ENCODE measurements at regions not wholly inside any gene's neighbourhood (a gene's known extent, or its start where the extent isn't known, plus 50 kb on each side); places are given as distances from the start of the nearest gene placed in this dataset.

DNA sequence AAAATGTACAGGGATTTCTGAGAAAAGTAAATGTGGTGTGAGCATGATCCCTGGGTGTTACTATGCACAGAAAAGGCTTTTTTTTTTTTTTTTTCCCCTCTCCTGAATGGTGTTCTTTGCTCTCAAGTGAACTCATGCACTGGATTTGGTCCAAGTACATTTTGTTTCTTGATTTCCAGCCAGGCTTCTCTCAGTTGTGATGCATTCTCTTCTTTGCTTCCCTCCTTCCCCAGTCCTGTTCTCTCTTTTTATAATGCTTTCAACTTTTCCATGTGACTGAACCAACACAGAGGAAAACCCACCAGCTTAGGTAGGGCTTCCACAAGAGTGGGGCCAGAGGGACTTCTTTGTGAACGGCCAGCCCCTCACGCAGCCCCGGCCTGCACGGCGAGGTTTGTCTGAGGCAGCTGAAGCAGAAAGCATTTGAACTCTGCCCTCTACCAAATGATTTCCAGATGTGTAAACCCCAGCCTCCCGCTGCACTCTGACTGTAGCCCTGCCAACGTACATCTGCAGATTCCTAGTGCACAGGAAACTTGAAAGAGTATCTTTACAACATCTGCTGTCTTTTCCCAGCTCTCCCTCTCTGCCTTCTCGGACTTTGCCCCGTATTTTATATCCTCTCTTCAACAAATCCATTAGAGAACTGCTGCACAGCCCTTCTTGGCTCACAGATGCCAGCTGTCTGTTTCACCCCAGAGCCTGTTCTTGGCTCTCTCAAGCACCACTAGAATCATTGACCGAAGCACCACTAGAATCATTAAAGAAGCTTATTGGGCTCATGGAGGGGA is 71.8 kb upstream of the CD180 start:
- Mint-ChIP-seq H3K9me3 (no peaks in the 10 kb centered on the region), H3K36me3 (ENCODE audit: low read depth) (no peaks in the 10 kb centered on the region), H3K27ac (no peak overlapping the region), H3K4me3 (no peak overlapping the region), H3K4me1 (no peaks in the 10 kb centered on the region), H3K27me3 (peaks cover 4% of the 10 kb centered on the region)
- CTCF ChIA-PET: no interaction called here
- ATAC-seq (ENCODE audit: low read depth) (no peak), DNase-seq (no peak)
- TF ChIP-seq, protein P1, sequence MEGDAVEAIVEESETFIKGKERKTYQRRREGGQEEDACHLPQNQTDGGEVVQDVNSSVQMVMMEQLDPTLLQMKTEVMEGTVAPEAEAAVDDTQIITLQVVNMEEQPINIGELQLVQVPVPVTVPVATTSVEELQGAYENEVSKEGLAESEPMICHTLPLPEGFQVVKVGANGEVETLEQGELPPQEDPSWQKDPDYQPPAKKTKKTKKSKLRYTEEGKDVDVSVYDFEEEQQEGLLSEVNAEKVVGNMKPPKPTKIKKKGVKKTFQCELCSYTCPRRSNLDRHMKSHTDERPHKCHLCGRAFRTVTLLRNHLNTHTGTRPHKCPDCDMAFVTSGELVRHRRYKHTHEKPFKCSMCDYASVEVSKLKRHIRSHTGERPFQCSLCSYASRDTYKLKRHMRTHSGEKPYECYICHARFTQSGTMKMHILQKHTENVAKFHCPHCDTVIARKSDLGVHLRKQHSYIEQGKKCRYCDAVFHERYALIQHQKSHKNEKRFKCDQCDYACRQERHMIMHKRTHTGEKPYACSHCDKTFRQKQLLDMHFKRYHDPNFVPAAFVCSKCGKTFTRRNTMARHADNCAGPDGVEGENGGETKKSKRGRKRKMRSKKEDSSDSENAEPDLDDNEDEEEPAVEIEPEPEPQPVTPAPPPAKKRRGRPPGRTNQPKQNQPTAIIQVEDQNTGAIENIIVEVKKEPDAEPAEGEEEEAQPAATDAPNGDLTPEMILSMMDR (IDR thresholded peaks at IDR 0.05): no peak
- POLR2A ChIA-PET: no interaction called here
- intact Hi-C loops (cut with micrococcal nuclease): no loop called here

GRCh38 chr5:67267512-67268216 is 71.1 kb upstream of the CD180 start:
- POLR2A ChIA-PET: no interaction called here
- H3K27ac Mint-ChIP-seq: no peak overlapping the region
- peaks cover 4% of the 10 kb centered on the region for H3K27me3 Mint-ChIP-seq
- DNase-seq (no peak), ATAC-seq (ENCODE audit: low read depth) (no peak)
- intact Hi-C loops (cut with micrococcal nuclease): no loop called here
- no peaks in the 10 kb centered on the region for H3K9me3 Mint-ChIP-seq
- H3K4me1 Mint-ChIP-seq: no peaks in the 10 kb centered on the region
- H3K36me3 Mint-ChIP-seq (ENCODE audit: low read depth): no peaks in the 10 kb centered on the region
- TF ChIP-seq, protein P1 (IDR thresholded peaks at IDR 0.05): no peak
- H3K4me3 Mint-ChIP-seq: no peak overlapping the region
- CTCF ChIA-PET: no interaction called here

DNA sequence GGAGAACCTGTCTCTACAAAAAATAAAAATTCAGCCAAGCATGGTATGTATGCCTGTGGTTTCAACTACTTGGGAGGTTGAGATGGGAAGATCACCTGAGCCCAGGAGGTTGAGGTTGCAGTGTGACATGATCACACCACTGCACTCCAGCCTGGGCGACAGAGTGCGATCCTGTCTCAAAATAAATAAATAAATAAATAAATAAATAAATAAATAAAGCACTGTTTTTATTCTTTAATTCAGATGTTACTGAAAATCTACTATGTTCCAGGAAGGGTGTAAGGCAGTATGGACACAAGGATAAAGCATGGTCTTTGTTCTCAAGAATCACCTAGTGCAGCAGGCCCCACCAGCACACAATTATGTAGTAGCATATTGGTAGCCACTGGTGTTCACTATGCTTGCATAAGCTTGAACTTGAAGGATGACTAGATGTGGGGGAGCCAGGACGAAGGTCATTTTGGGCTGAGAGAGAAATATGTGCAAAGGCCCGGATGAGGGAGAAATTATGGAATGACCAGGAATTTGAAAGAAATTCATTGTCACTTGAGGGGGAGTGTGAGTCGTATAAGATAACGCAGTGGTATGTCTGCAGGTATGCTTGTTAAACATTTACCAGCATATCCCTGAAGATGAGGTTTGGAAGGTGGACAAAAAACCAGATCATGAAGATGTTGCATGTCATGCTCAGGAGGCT is 70.2 kb upstream of the CD180 start:
- Mint-ChIP-seq H3K4me3 (no peak overlapping the region), H3K36me3 (ENCODE audit: low read depth) (no peaks in the 10 kb centered on the region), H3K9me3 (no peaks in the 10 kb centered on the region), H3K4me1 (no peaks in the 10 kb centered on the region), H3K27ac (no peak overlapping the region), H3K27me3 (peaks cover 2% of the 10 kb centered on the region)
- no peak for DNase-seq
- ChIA-PET CTCF (no interaction called here), POLR2A (no interaction called here)
- ATAC-seq (ENCODE audit: low read depth): no peak
- TF ChIP-seq, protein P1 (IDR thresholded peaks at IDR 0.05): no peak
- intact Hi-C loops (cut with micrococcal nuclease): no loop called here

DNA sequence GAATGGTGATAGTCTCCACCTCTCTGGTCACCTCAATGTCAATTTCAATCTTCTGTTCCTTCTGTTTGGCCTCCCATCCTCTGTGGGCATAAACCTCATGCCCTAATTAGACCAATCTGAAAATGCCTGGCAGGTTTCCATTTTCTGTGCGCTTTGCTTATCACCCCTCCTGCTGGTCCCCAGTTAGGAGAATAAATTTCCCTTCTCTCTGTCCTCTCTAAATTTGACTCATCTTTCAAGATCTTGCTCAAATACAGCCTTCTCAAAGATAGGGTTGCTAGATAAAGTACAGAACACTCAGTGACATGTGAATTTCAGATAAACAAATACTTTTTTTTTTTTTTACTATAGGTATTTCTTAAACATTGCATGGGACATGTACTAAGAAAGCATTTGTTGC is 69.4 kb upstream of the CD180 start:
- H3K4me3 Mint-ChIP-seq: no peak overlapping the region
- intact Hi-C loops (cut with micrococcal nuclease): no loop called here
- no peaks in the 10 kb centered on the region for H3K36me3 Mint-ChIP-seq (ENCODE audit: low read depth)
- no peaks in the 10 kb centered on the region for H3K4me1 Mint-ChIP-seq
- H3K27ac Mint-ChIP-seq: no peak overlapping the region
- ChIA-PET POLR2A (no interaction called here), CTCF (no interaction called here)
- H3K27me3 Mint-ChIP-seq: no peaks in the 10 kb centered on the region
- no peaks in the 10 kb centered on the region for H3K9me3 Mint-ChIP-seq
- TF ChIP-seq, protein P1 (IDR thresholded peaks at IDR 0.05): no peak
- no peak for ATAC-seq (ENCODE audit: low read depth)
- no peak for DNase-seq

Data from activated B cell treated with CpG ODN at 0.5 μM for 24 hours (primary cell).